B cell (primary cell): ENCODE measurements at regions not wholly inside any gene's neighbourhood (a gene's known extent, or its start where the extent isn't known, plus 50 kb on each side); places are given as distances from the start of the nearest gene placed in this dataset.

Experiments used
- ATAC-seq: fragments of 200-7000 bp; cut with Tn5 transposase; one replicate; pipeline ENCODE4 v1.10.0; 2021; ENCODE audit warnings: low read depth, mild to moderate bottlenecking, moderate number of reproducible peaks, moderate library complexity
- CTCF ChIA-PET: fragments of 350-600 bp; sonication (Branson Sonifier 250); formaldehyde crosslinking; loops from one replicate; lab custom pipeline; 2021; ENCODE audit warnings: antibody characterized with exemption, inconsistent platforms; lab: Charles Lee
- POLR2A ChIA-PET: fragments of 350-600 bp; sonication (Branson Sonifier 250); formaldehyde crosslinking; loops from one replicate; lab custom pipeline; 2021; ENCODE audit warnings: antibody characterized with exemption; lab: Charles Lee
- DNase-seq: peaks from one replicate; pipeline ENCODE4 v3.0.0; 2013
- H2AFZ ChIP-seq: 2 replicates; pipeline ENCODE4 v1.6.1; 2012; ENCODE audit warnings: mild to moderate bottlenecking, low read depth, low read length; ENCODE audit not compliant: insufficient read depth, poor library complexity, severe bottlenecking
- H3K27ac ChIP-seq, 2 donors: 1 replicate in 1 of 2; 2 replicates in 1 of 2; pipeline ENCODE4 v1.5.1; 2012 to 2013; ENCODE audit warnings: low read length in 2 of 2, mild to moderate bottlenecking in 2 of 2, moderate library complexity in 1 of 2
- H3K27me3 ChIP-seq, 4 experiments: fragments of 200-600 bp in 1 of 4; sonication (generic) in 1 of 4; replicated peaks in 1 of 4; 1 replicate in 2 of 4; 2 replicates in 2 of 4; pipeline versions ENCODE4 v1.6.1 to v1.7.0; 2013 to 2016; ENCODE audit warnings: low read length in 3 of 4, mild to moderate bottlenecking in 2 of 4, mixed read lengths in 1 of 4, moderate library complexity in 1 of 4; ENCODE audit not compliant: insufficient read depth in 4 of 4, control insufficient read depth in 3 of 4; ENCODE audit errors: control extremely low read depth in 1 of 4
- H3K36me3 ChIP-seq, 2 experiments: replicated peaks in 1 of 2; 1 replicate in 1 of 2; 2 replicates in 1 of 2; pipeline versions ENCODE4 v1.6.1 to v1.7.1; 2013; ENCODE audit warnings: low read length in 1 of 2; ENCODE audit not compliant: insufficient read depth in 2 of 2, control insufficient read depth in 1 of 2; ENCODE audit errors: control extremely low read depth in 1 of 2, extremely low read depth in 1 of 2
- H3K4me1 ChIP-seq, 2 donors: fragments of 200-600 bp in 1 of 2; sonication (generic) in 1 of 2; 1 replicate in 1 of 2; 2 replicates in 1 of 2; pipeline versions ENCODE4 v1.5.1 to v1.6.1; 2013 to 2017; ENCODE audit warnings: low read length in 2 of 2; ENCODE audit not compliant: control insufficient read depth in 2 of 2, insufficient read depth in 2 of 2
- H3K4me2 ChIP-seq: replicated peaks from 2 replicates; pipeline ENCODE3; 2012; ENCODE audit warnings: mild to moderate bottlenecking, low read depth, low read length; ENCODE audit not compliant: poor library complexity, severe bottlenecking
- H3K4me3 ChIP-seq, 5 experiments: fragments of 200-600 bp in 1 of 5; sonication (generic) in 1 of 5; 1 replicate in 3 of 5; 2 replicates in 2 of 5; pipeline versions ENCODE4 v1.5.1 to v1.7.0; 2011 to 2016; ENCODE audit warnings: low read length in 4 of 5, mild to moderate bottlenecking in 4 of 5, low read depth in 2 of 5, control low read depth in 1 of 5, moderate library complexity in 1 of 5; ENCODE audit not compliant: insufficient read depth in 1 of 5; ENCODE audit errors: control extremely low read depth in 1 of 5, extremely low read depth in 1 of 5
- H3K79me2 ChIP-seq: fragments of 200-600 bp; sonication (generic); one replicate; pipeline ENCODE4 v1.6.0; 2016; ENCODE audit warnings: low read length; ENCODE audit not compliant: control insufficient read depth, insufficient read depth
- H3K9ac ChIP-seq: fragments of 200-600 bp; sonication (generic); 2 replicates; pipeline ENCODE4 v1.6.1; 2017; ENCODE audit warnings: mild to moderate bottlenecking, low read length, moderate library complexity
- H3K9me3 ChIP-seq, 3 donors: one replicate each; pipeline versions ENCODE4 v1.6.1 to v1.7.1; 2013; ENCODE audit warnings: low read length in 2 of 3; ENCODE audit not compliant: control insufficient read depth in 2 of 3, insufficient read depth in 1 of 3; ENCODE audit errors: control extremely low read depth in 1 of 3
- H4K20me1 ChIP-seq: 2 replicates; pipeline ENCODE4 v1.6.0; 2012; ENCODE audit warnings: mild to moderate bottlenecking, low read length; ENCODE audit not compliant: insufficient read depth, control insufficient read depth, poor library complexity, severe bottlenecking
- H3K27ac Mint-ChIP-seq: one replicate; pipeline ENCODE4 v1.8.0; 2021; ENCODE audit warnings: mixed read lengths
- H3K27me3 Mint-ChIP-seq: one replicate; pipeline ENCODE4 v1.8.0; 2021; ENCODE audit warnings: mixed read lengths
- H3K4me1 Mint-ChIP-seq: one replicate; pipeline ENCODE4 v1.8.0; 2021; ENCODE audit warnings: mixed read lengths
- H3K4me3 Mint-ChIP-seq: one replicate; pipeline ENCODE4 v1.8.0; 2021; ENCODE audit warnings: mixed read lengths
- H3K9me3 Mint-ChIP-seq: one replicate; pipeline ENCODE4 v1.8.0; 2022; ENCODE audit warnings: mixed read lengths; ENCODE audit not compliant: insufficient read depth
- EZH2 ChIP-seq: IDR thresholded peaks from 2 replicates; pipeline ENCODE4 v1.6.1; 2012; ENCODE audit warnings: borderline replicate concordance, low read depth, mild to moderate bottlenecking, moderate library complexity, low read length; ENCODE audit not compliant: insufficient read depth, poor library complexity, severe bottlenecking
- WGBS: methylation state at CpG from one replicate; pipeline ENCODE4 v1.1.5; 2013; ENCODE audit warnings: missing lambda C conversion rate; ENCODE audit not compliant: insufficient coverage; 5-methylcytosine and 5-hydroxymethylcytosine counted together
- intact Hi-C: fragments of 100-400 bp; cut with micrococcal nuclease; formaldehyde crosslinking; loops from one replicate; pipeline ENCODE4 v1.10.0; 2022
- TF ChIP-seq, protein P1 (sequence below): fragments of 200-600 bp; IDR thresholded peaks from one replicate; pipeline ENCODE4 v1.8.0; 2022; ENCODE audit warnings: antibody characterized with exemption, mild to moderate bottlenecking

- H3K9me3 Mint-ChIP-seq: no peaks in the 10 kb centered on the region
- TF ChIP-seq, protein P1, sequence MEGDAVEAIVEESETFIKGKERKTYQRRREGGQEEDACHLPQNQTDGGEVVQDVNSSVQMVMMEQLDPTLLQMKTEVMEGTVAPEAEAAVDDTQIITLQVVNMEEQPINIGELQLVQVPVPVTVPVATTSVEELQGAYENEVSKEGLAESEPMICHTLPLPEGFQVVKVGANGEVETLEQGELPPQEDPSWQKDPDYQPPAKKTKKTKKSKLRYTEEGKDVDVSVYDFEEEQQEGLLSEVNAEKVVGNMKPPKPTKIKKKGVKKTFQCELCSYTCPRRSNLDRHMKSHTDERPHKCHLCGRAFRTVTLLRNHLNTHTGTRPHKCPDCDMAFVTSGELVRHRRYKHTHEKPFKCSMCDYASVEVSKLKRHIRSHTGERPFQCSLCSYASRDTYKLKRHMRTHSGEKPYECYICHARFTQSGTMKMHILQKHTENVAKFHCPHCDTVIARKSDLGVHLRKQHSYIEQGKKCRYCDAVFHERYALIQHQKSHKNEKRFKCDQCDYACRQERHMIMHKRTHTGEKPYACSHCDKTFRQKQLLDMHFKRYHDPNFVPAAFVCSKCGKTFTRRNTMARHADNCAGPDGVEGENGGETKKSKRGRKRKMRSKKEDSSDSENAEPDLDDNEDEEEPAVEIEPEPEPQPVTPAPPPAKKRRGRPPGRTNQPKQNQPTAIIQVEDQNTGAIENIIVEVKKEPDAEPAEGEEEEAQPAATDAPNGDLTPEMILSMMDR: no peak
- no peak for TF ChIP-seq EZH2
Measured at GRCh38 chr5:63175850-63176249, 597.2 kb downstream of the LRRC70 start.

DNA sequence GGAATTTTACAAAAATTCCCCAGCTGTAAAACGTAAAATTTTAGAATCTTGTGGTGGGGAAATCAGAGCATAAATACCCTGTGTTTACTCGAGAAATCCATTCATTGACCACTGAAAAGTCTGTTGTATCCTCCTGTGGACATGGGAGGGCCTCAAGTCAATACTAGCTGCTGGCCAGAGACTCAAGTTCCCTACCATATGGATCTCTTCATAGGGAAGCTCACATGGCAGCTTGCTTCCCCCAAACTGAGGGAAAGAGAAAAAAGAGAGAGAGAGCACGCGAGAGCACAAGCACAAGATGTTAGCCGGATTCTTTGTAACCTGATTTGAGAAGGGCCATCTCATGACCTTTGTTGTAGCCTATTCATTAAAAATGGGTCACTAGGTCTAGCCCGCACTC lies 591.9 kb downstream of the LRRC70 start:
- Mint-ChIP-seq H3K4me1 (no peaks in the 10 kb centered on the region), H3K27ac (no peak overlapping the region), H3K9me3 (no peaks in the 10 kb centered on the region), H3K4me3 (no peak overlapping the region), H3K27me3 (no peaks in the 10 kb centered on the region)
- Histone ChIP-seq H3K4me2 (no peak overlapping the region), H2AFZ (no peak overlapping the region), H3K27ac (no peak overlapping the region), H3K4me3 (no peak overlapping the region), H3K9ac (no peak overlapping the region), H4K20me1 (no peaks in the 10 kb centered on the region), H3K4me1 (no peaks in the 10 kb centered on the region), H3K9me3 (no peaks in the 10 kb centered on the region), H3K79me2 (no peaks in the 10 kb centered on the region), H3K27me3 (no peaks in the 10 kb centered on the region), H3K36me3 (no peaks in the 10 kb centered on the region)
- ATAC-seq: no peak
- no peak for DNase-seq
- POLR2A ChIA-PET: no interaction called here
- WGBS: 78% methylated on average over 4 of the region's 6 CpGs
- CTCF ChIA-PET: no interaction called here
- intact Hi-C loops: no loop called here
- no peak for TF ChIP-seq EZH2
- TF ChIP-seq, protein P1: no peak

More at GRCh38 chr5:63175850-63176249, 597.2 kb downstream of the LRRC70 start:
- no peaks in the 10 kb centered on the region for H3K27me3 ChIP-seq
- no peak overlapping the region for H2AFZ ChIP-seq
- Mint-ChIP-seq H3K4me3 (no peak overlapping the region), H3K27me3 (no peaks in the 10 kb centered on the region), H3K27ac (no peak overlapping the region), H3K4me1 (no peaks in the 10 kb centered on the region)
- H4K20me1 ChIP-seq: no peaks in the 10 kb centered on the region
- no peak overlapping the region for H3K9ac ChIP-seq
- H3K4me3 ChIP-seq: no peak overlapping the region
- peaks cover 0 to 10% (median 0%) of the 10 kb centered on the region in 3 donors for H3K9me3 ChIP-seq
- H3K4me2 ChIP-seq: no peak overlapping the region
- intact Hi-C loops: no loop called here
- ChIA-PET CTCF (no interaction called here), POLR2A (no interaction called here)
- no peak overlapping the region for H3K27ac ChIP-seq
- ATAC-seq (no peak), DNase-seq (no peak)
- no peaks in the 10 kb centered on the region for H3K36me3 ChIP-seq
- no peaks in the 10 kb centered on the region for H3K79me2 ChIP-seq
- WGBS: 100% methylated on average over 3 of the region's 5 CpGs
- H3K4me1 ChIP-seq: no peaks in the 10 kb centered on the region
